Ascending aorta (tissue), 2 donors: ENCODE measurements at regions not wholly inside any gene's neighbourhood (a gene's known extent, or its start where the extent isn't known, plus 50 kb on each side); places are given as distances from the start of the nearest gene placed in this dataset.

ENCODE experiments used
- DNase-seq, 2 donors: peaks; one replicate each; pipeline ENCODE4 v3.0.0-alpha.2; 2019; ENCODE audit warnings: low spot score in 2 of 2
- H3K27ac ChIP-seq, 2 donors: fragments of 200-600 bp; sonication (generic); one replicate each; pipeline ENCODE4 v1.5.1; 2016 to 2017; ENCODE audit warnings: mild to moderate bottlenecking in 1 of 2
- H3K27me3 ChIP-seq: fragments of 200-600 bp; sonication (generic); one replicate; pipeline ENCODE4 v1.5.1; 2017
- H3K36me3 ChIP-seq, 2 donors: fragments of 200-600 bp; sonication (generic); one replicate each; pipeline ENCODE4 v1.5.1; 2016
- H3K4me1 ChIP-seq, 2 donors: fragments of 200-600 bp; sonication (generic); one replicate each; pipeline ENCODE4 v1.5.1; 2016 to 2017; ENCODE audit warnings: mild to moderate bottlenecking in 1 of 2
- H3K4me3 ChIP-seq, 2 donors: fragments of 200-600 bp; sonication (generic); one replicate each; pipeline ENCODE4 v1.5.1; 2016 to 2017; ENCODE audit warnings: mild to moderate bottlenecking in 1 of 2
- H3K9me3 ChIP-seq, 2 donors: fragments of 200-600 bp; sonication (generic); one replicate each; pipeline ENCODE4 v1.5.1; 2016
- intact Hi-C: fragments of 100-400 bp; cut with DNase I; formaldehyde crosslinking; loops from one replicate; pipeline ENCODE4 v1.15.1; 2023
- TF ChIP-seq, protein P1 (sequence below), 3 experiments: fragments of 200-600 bp in 2 of 3; fragments of 450-650 bp in 1 of 3; sonication (generic) in 2 of 3; IDR thresholded peaks; one replicate each; pipeline ENCODE4 v1.5.1; 2016 to 2019; ENCODE audit warnings: antibody characterized with exemption in 3 of 3, mild to moderate bottlenecking in 1 of 3, moderate library complexity in 1 of 3

DNA sequence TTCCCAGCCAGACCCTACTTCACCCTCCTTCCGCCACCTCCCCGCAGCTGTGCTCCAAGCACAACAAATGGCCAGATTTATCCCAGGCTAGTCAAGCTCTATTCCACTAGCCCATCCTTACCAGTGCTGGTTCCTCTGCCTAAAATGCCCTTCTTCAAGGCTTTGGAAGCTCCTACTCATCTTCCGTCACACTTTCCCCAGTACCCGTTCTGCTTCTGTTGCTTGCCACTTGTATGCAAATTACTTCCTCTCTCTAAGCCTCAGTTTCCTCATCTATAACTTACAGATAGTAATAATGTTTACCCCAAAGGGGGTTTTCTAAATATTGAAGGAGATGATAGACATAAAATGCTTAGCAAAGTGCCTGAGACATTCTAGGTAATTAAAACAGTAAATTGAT lies 193.1 kb downstream of the MAFB start:
- no peak overlapping the region for H3K27ac ChIP-seq
- no peaks in the 10 kb centered on the region for H3K36me3 ChIP-seq
- H3K9me3 ChIP-seq = no peaks in the 10 kb centered on the region
- DNase-seq = no peak
- no peaks in the 10 kb centered on the region for H3K4me1 ChIP-seq
- TF ChIP-seq, protein P1, sequence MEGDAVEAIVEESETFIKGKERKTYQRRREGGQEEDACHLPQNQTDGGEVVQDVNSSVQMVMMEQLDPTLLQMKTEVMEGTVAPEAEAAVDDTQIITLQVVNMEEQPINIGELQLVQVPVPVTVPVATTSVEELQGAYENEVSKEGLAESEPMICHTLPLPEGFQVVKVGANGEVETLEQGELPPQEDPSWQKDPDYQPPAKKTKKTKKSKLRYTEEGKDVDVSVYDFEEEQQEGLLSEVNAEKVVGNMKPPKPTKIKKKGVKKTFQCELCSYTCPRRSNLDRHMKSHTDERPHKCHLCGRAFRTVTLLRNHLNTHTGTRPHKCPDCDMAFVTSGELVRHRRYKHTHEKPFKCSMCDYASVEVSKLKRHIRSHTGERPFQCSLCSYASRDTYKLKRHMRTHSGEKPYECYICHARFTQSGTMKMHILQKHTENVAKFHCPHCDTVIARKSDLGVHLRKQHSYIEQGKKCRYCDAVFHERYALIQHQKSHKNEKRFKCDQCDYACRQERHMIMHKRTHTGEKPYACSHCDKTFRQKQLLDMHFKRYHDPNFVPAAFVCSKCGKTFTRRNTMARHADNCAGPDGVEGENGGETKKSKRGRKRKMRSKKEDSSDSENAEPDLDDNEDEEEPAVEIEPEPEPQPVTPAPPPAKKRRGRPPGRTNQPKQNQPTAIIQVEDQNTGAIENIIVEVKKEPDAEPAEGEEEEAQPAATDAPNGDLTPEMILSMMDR (IDR thresholded peaks at IDR 0.05) = no peak
- H3K4me3 ChIP-seq = no peak overlapping the region
- no peaks in the 10 kb centered on the region for H3K27me3 ChIP-seq
- intact Hi-C loops = no loop called here

DNA sequence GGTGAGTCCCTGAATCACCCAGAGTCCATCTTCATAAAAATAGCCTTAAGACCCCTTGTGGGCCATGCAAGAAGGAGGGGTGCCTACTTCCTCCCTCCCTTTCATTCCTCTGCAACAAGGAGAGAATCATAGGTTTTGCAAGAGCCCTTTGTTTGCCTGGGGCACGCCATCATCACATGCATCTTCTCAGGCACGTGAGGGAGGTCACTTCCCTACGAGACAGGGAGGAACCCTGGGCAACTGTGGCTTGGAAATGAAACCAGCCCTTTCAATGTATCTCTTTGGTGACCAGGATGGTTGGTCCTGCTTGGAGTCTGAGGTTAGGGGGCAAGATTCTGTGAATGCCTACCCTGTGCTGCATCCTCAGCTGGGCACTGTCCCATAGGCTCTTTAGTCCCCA lies 194.8 kb downstream of the MAFB start:
- no peaks in the 10 kb centered on the region for H3K9me3 ChIP-seq
- intact Hi-C loops = no loop called here
- H3K4me1 ChIP-seq = no peaks in the 10 kb centered on the region
- no peaks in the 10 kb centered on the region for H3K36me3 ChIP-seq
- H3K27ac ChIP-seq = no peak overlapping the region
- no peak overlapping the region for H3K4me3 ChIP-seq
- TF ChIP-seq, protein P1 (IDR thresholded peaks at IDR 0.05) = no peak
- no peaks in the 10 kb centered on the region for H3K27me3 ChIP-seq
- DNase-seq = no peak

DNA sequence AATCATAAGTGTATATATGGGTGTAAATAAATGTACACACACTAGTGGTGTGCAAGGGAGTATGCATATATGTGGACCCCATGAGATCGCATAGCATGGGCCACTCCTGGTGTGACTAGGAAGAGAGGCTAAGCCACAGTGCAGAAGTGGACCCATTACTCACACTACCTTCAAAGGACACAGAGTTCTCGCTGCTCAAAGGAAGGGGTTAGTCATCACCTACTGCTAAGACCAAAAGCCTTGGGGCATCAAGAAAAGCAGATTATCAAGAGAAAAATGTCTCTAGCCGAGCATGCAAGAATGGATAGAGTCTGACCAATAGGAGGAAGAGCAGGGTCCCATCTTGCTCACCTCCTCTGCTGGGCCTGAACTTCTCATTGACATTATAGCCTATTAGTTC lies 195.5 kb downstream of the MAFB start:
- no peaks in the 10 kb centered on the region for H3K36me3 ChIP-seq
- H3K27ac ChIP-seq = peak overlapping the region in 1 of 2 donors; percentile 23
- H3K9me3 ChIP-seq = no peaks in the 10 kb centered on the region
- no peaks in the 10 kb centered on the region for H3K4me1 ChIP-seq
- no peaks in the 10 kb centered on the region for H3K27me3 ChIP-seq
- intact Hi-C loops = no loop called here
- TF ChIP-seq, protein P1 (IDR thresholded peaks at IDR 0.05) = no peak
- DNase-seq = no peak
- H3K4me3 ChIP-seq = no peak overlapping the region

DNA sequence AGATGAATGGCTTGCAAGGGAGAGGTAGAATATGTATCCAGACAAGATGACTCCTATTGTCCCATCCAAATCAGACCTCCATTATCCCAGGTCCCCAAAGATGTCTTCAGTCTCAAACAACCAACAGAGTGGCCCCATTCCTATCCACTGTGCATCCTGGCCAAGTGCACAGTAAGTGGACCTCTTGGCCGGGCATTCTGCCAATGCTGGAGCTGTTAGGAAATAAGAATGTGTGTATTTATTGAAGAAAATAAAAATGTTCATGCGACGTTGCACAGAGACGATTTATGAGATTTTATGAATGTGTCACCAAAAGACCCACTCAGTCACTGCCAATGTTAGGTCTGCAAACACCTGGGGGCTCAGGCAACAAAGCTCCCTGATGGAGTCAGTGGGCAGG lies 196.0 kb downstream of the MAFB start:
- Histone ChIP-seq H3K36me3 (no peaks in the 10 kb centered on the region), H3K4me1 (no peaks in the 10 kb centered on the region), H3K9me3 (no peaks in the 10 kb centered on the region), H3K27me3 (no peaks in the 10 kb centered on the region), H3K27ac (no peak overlapping the region), H3K4me3 (no peak overlapping the region)
- TF ChIP-seq, protein P1 (IDR thresholded peaks at IDR 0.05) = no peak
- intact Hi-C loops = no loop called here
- peak in 1 of 2 donors; percentile 69 for DNase-seq

DNA sequence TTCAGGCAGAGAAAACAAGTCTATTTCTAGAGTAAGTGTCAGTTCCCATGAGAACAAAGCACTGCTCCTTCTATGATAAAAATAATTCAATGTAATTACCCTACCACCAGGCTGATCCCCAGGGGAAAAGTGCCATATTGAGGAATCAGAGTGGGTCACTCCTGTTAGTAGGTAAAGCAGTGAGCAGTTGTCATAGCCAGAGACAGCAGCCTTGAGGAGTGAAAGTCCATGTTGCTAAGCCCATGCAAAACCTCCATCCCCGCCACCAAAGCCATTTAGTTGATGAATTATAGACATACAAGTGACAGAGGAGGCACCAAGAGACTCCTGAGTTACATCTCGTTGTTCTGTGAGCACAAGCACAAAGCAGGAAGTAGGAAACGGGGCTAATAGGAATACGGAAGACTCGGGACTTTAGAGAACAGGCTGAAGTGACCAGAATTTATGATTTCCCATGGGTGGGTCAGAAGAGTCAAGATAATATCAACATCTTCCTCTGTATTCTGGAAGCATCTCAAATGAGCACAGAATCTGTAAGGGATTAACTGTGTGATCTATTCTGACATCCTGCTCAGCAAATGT lies 197.9 kb downstream of the MAFB start:
- Histone ChIP-seq H3K27ac (no peak overlapping the region), H3K4me3 (no peak overlapping the region), H3K9me3 (peaks cover 0 to 4% of the 10 kb centered on the region in 2 donors), H3K27me3 (no peaks in the 10 kb centered on the region), H3K4me1 (no peaks in the 10 kb centered on the region), H3K36me3 (no peaks in the 10 kb centered on the region)
- DNase-seq = no peak
- intact Hi-C loops = no loop called here
- TF ChIP-seq, protein P1 (IDR thresholded peaks at IDR 0.05) = no peak

DNA sequence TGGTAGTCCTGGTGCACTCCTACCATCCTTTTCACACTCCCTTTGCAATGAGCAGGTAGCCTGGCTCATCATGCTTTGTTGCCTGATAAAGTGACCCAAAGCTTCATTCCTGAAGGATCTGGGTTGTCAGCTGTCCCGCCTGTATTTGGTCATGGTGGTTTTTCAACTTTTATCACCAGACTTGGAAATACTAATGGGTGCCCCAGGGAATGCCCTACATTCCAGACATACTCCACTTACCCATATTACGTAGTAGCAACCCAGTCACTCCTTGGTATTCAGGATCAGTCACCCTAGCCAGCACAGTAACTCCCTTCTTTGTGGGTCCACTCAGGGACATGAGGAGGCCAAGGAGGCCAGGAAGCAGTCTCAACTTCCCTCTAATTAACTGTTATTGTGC lies 199.2 kb downstream of the MAFB start:
- DNase-seq = no peak
- Histone ChIP-seq H3K9me3 (peaks cover 0 to 9% of the 10 kb centered on the region in 2 donors), H3K4me3 (no peak overlapping the region), H3K4me1 (no peaks in the 10 kb centered on the region), H3K27me3 (no peaks in the 10 kb centered on the region), H3K36me3 (no peaks in the 10 kb centered on the region), H3K27ac (no peak overlapping the region)
- TF ChIP-seq, protein P1 (IDR thresholded peaks at IDR 0.05) = no peak
- intact Hi-C loops = no loop called here
